ENCODE measurements at regions not wholly inside any gene's neighbourhood (a gene's known extent, or its start where the extent isn't known, plus 50 kb on each side); places are given as distances from the start of the nearest gene placed in this dataset.
"Not testable (repeated sequence)": the region's sequence is repeated elsewhere in the genome, so short reads cannot be mapped to it uniquely, and the experiment has no call there.

GRCh38 chr17:64799543-64800188 is 119.6 kb downstream of the LRRC37A3 start:
- not testable (repeated sequence) for TF ChIP-seq NFRKB (IDR thresholded peaks at IDR 0.05); BRF2 (CRISPR knock-in tag; IDR thresholded peaks at IDR 0.05); ISL2 (CRISPR knock-in tag; IDR thresholded peaks at IDR 0.05); ZNF446 (CRISPR knock-in tag; IDR thresholded peaks at IDR 0.05); ZNF296 (CRISPR knock-in tag; conservative IDR thresholded peaks at IDR 0.05); ESRRA (CRISPR knock-in tag; IDR thresholded peaks at IDR 0.05; ENCODE audit: low read depth)

Data from HepG2 (cell line).